Stimulated activated CD8-positive, alpha-beta memory T cell treated with anti-CD3 and anti-CD28 coated beads, Interleukin-7, amount 100 ng/mL, for 24 hours (primary cell): ENCODE measurements at regions not wholly inside any gene's neighbourhood (a gene's known extent, or its start where the extent isn't known, plus 50 kb on each side); places are given as distances from the start of the nearest gene placed in this dataset.
"Not testable (repeated sequence)": the region's sequence is repeated elsewhere in the genome, so short reads cannot be mapped to it uniquely, and the experiment has no call there.

Experiments used
- DNase-seq: peaks from one replicate; pipeline ENCODE4 v3.0.0-alpha.2; 2020; ENCODE audit warnings: low read depth

DNA sequence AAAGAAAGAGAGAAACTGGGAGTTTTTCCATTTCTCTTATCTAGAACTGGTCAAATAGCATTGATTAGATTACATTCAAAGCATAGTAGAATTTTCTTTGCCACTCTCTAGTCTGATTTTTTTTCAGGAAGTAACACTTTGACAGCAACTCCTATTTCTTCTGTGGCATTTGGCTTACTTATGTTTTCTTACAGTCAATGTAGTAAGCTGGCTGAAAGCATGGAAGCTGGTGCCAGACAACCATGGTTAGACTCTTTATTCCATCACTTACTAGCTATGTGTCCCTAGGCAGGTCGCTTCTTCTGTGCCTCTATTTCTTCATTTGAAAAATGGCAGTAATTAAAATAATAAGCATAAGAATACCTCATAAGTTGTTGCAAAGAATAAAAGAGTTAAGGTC lies 54.2 kb upstream of the OPRM1 start:
- no peak for DNase-seq

DNA sequence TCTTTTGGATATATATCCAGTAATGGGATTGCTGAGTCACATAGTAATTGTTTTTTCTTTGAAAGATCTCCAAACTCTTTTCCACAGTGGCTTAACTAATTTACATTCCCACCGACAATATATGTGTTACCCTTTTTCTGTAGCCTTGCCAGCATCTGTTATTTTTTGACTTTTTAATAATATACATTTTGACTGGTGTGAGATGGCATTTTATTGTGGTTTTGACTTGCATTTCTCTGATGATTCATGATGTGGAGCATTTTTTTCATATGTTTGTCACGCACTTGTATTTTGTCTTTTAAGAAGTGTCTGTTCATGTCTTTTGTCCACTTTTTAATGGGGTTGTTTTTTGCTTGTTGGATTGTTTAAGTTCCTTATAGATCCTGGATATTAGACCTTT lies 58.9 kb upstream of the OPRM1 start:
- no peak for DNase-seq

DNA sequence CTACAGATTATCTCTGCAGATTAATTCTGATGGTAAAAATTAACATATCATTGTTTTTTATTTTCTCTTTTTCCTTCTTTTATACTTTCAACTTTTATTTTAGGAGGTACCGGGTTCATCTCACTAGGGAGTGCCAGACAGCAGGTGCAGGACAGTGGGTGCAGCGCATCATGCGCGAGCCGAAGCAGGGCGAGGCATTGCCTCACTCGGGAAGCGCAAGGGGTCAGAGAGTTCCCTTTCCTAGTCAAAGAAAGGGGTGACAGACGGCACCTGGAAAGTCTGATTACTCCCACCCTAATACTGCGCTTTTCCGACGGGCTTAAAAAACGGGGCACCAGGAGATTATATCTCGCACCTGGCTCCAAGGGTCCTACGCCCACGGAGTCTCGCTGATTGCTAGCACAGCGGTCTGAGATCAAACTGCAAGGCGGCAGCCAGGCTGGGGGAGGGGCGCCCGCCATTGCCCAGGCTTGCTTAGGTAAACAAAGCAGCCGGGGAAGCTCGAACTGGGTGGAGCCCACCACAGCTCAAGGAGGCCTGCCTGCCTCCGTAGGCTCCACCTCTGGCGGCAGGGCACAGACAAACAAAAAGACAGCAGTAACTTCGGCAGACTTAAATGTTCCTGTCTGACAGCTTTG lies 60.0 kb upstream of the OPRM1 start:
- not testable (repeated sequence) for DNase-seq

DNA sequence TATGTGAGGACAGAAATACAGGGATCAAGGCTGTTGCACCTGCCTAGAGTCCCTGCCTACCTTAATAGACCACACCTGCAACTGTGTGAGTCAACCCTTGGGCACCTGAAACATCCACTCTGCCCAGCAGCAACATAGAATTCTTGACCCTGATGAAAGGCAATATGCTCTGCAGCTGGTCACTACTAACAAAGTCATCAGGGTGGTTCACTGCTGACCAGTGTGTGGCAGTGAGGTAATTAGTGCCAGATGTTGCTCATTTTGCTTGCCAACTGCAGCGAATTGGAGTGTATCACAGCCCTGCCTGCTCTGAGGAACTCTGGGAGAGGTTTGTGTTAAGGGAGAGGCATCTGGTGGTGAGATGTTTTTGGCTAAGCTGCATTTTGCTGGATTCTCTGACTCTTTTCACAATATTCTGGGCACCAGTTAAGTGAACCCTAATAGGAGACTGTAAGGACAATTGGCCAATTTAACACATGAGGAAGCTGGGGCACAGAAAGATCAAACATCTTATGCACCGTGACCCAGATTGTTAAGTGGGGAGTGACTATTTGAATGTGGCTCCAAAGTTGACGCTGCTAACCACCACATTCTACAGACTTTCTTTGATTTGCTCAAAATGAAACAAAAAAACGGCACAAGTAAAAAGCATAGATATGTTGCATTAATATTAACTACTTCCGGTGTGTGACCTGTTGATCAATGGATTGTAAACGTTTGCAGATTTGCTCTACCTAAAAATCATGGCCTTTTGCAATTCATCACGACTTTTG lies 61.9 kb upstream of the OPRM1 start:
- no peak for DNase-seq

DNA sequence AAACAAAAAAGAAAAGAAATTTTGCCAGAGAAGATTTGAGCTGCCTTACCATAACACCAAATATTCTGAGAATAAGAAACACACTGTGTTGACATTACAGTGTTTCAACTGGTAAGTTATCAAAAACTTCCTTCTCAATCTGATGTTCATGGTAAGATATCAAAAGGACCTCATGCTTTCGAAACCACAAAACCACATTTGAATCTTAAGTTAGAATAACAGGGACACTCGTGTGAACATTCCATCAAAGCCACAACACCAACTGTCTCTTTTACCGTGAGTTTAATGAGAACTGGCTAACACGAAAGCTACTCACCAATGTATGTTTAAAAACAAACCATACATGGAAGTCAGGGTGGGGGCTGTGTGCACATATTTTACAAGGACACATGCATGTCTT lies 73.0 kb upstream of the OPRM1 start:
- DNase-seq = no peak

DNA sequence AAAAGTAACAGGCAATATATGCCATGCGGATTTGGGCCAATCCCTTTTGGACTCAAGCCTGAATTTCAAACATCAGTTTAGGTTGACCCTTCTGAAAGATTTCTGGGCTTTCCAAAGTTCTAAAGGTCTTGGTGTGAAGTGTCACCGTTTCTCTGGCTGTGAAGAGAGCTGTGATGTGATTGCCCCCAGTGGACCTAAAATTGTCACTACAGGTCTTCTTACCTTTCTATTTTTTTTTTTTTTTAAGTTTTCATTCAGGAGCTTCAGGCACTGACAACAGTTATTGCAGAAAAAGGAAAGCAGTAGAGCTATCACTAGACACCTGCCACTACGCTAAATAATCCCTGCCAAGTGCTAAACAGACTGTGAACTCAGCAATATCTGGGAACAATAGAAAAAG lies 75.7 kb upstream of the OPRM1 start:
- no peak for DNase-seq

DNA sequence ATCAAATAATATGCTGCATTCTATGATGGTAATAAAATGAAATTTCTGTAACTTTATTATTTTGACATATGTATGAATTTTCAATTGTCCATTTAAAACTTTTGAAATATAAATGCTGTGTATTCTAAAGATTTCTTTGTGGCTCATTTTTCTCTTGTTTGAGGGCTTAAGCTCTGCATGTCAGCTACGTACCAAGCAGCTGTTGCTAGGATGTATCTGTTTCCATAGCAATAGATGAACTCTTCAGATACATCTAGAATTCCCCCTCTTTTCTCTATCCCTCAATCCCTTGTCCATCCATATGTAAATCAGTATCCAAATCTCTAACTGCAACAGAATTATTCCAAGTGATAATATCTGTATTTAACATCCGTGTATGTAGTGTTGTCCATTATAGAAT lies 76.5 kb upstream of the OPRM1 start:
- no peak for DNase-seq

DNA sequence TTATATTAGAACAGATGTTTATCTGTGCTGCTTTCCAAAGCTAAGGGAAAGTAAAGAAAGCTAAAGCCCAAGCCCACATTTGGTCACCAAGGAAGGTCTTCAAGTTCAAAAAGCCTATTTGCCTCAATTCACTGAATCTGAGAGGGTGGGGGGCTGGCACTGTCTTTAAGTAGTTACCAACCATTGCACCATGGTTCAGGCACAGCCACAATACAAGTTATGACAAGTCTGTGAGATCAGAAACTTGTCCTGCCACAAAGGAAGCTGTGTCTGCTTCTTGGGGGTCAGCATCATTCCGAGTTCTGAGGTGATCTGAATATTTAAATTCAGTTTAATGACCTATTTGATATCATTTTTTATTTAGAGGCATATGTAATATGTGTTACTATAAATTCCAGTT lies 78.3 kb upstream of the OPRM1 start:
- no peak for DNase-seq

DNA sequence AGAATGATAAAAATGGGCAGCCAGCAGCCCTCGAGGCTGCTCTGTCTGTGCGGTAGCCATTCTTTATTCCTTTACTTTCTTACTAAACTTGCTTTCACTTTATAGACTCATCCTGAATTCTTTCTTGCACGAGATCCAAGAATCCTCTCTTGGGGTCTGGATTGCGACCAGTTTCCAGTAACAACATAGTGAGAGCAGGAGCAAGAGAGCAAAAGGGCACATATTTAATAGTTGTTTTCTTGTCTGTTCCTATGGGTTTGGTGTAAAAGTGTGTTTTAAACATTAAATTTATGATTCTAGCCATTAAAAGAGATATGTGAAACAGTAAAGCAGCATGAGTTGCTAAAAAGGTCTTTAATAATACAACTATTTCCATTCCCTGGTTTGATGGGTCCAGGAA lies 78.8 kb upstream of the OPRM1 start:
- no peak for DNase-seq

DNA sequence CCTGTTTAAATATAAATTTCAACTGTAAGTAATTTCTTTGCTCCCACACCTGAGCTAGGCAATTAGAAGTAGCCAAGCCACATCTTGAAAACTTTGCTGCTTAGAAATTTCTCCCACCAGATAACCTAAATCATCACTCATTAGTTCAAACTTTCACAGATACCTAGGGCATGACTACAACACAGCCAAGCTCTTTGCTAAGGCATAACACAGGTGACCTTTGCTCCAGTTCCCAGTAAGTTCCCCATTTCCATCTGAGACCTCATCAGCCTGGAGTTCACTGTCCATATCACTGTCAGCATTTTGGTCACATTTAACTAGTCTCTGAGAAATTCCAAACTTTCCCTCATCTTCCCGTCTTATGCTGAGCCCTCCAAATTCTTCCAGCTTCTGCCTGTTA lies 79.8 kb upstream of the OPRM1 start:
- no peak for DNase-seq

DNA sequence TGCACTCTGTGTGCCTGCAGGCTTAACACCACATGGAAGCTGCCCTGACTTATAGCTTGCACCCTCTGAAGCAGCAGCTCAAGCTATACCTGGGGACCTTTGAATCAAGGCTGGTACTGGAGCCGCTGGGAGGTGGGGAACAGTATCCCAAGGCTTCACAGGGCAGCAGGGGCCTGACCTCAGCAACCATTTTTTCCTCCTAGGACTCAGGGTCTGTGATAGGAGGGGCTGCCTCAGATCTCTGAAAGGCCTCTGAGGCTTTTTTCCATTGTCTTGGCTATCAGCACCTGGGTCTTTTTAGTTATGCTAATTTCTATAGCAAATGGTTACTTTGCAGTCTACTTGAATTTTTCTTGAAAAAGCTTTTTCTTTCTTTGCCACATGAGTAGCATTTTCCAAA lies 80.2 kb upstream of the OPRM1 start:
- DNase-seq = no peak

DNA sequence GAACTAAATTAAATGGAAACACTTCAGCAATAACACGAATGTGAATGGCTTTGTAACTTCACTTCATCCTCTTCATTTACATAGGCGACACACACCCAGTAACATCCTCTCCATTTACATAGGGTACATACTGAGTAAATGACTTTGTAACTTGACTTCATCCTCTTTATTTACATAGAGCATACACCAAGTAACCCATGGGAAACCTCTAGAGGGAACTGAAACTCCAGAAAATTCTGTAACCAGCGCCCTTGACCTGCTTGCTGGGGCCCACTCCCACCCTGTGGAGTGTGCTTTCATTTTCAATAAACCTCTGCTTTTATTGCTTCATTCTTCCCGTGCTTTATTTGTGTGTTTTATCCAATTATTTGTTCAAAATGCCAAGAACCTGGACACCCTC lies 81.6 kb upstream of the OPRM1 start:
- no peak for DNase-seq

DNA sequence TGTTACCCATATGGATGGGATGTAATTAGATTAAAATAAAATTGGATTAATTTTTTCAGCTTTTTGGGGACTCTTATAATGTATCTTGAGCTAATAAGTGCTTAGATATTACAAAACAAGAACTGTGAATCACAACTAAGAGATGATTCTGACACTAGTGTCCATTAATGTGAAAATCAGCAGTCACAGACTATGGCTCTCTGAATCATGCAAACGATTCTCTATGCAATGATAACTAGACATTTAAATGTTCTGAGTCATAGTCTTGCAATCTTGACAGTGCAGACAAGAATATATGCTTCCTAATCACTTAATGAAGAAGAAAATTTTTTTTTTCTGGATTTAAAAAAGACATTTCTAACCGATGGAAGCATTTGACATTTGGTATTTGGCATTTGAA lies 82.2 kb upstream of the OPRM1 start:
- DNase-seq = no peak

DNA sequence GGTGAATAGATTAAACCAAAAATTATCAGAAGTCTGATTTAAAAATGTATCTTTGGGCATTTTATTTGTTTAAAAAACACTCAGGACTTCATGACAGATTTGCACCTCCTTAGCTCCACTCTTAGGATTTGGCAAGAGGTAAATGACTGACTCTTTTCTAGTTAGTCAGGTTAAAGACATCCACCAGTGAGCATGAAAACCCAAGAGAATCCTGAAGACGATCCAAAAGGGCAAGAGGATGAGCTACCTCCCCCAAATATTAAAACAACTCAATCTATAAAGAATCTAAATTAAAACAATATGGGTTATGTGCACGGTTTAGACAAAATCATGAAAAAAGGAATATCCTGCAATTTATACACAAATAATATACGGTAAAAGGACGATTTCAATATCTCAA lies 89.4 kb upstream of the OPRM1 start:
- no peak for DNase-seq

DNA sequence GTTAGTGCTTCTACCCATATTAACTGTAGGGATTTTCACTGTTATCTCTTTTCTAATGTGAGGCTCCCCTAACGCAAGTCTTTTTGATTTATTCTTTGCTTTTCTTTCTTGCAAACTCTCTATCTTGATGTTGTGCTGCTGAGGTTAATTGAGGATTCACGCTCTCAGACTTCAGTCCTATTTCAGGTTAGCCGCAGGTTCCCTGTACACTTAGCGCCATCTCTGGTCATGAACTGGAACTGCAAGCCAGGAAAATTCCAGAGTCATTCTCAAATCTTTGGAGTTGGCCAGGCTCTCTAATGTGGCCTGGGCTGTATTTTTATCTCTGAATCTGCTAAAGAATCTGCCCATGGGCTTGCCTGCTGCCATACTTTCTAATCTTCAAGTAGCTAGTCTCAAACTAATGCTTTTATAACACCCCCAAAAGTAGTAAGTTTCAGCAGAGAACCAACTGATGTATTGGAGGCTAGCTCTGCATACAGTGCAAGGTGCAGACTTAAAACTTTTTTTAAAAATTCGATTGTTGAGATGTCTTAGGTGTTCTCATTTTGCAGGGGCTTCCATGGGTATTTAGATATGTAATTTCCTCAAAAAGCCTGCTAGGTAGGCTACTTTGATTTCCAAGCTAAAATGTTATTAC lies 91.1 kb upstream of the OPRM1 start:
- DNase-seq = no peak

DNA sequence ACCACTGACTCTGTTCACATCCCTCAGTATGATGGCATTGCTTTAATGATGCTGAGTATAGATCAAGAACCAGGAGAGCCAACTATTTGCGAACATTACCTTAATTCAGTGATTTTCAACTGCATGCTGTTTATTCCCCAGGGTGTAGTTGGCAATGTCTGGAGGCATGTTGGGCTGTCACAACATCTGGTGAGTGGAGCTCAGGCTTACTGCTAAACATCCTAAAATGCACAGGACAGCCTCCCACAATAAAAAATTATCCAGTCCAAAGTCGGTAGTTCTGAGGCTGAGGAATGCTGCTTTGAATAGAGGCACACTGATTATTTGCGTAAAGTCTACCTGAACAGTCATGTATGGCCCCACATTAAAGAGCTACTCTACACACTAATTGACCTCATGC lies 94.8 kb upstream of the OPRM1 start:
- no peak for DNase-seq

DNA sequence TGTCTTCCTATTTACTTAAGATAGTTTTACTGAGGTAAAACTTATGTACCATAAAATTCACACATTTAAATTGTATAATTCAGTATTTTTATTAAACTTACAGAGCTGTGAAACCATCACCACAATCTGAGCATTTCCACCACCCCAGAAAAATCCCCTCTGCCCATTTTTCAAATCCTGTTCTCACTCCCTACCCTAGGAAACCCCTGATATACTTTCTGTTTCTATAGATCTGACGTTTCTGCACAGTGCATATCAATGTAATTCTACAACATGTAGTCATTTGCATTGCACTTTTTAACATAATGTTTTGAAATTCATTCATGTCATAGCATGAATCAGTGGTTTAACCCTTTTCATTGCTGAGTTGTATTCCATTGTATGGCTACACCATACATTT lies 96.7 kb upstream of the OPRM1 start:
- DNase-seq = no peak

DNA sequence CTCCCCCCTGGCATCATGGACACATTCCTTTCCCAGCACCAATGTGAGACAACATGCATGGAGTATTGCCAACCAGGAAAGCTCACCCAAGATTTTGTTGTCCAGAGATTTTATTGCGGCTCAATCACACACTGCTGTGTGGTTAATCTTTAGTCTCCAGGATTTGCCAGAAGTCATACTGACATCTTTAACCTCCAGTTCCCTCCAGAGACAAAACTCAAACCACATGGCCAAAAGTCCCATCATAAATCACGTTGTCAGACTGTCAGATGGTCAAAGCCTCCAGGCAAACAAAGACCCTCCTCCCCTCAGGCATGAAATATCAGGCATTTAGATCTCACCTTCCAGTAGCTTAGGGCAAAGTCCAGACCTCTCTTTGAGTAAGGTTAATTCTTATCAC lies 97.3 kb upstream of the OPRM1 start:
- no peak for DNase-seq

DNA sequence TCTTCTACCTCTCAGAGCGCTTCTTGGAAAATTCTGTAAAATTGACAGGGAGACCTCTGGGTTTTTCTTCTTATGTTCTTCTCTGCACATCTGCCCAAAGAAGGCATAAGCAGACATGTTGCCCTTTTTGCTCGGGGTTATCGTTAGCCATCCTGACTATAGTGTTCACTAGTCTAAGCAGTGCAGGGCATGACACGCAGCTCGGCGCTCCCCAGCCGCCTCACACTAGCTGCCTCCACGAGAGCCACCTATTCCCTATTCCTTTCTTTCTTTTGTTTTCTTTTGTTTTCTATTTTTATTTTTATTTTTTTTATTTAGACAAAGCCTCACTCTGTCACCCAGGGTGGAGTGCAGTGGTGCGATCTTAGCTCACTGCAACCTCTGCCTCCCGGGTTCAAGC lies 100.2 kb upstream of the OPRM1 start:
- DNase-seq = no peak

DNA sequence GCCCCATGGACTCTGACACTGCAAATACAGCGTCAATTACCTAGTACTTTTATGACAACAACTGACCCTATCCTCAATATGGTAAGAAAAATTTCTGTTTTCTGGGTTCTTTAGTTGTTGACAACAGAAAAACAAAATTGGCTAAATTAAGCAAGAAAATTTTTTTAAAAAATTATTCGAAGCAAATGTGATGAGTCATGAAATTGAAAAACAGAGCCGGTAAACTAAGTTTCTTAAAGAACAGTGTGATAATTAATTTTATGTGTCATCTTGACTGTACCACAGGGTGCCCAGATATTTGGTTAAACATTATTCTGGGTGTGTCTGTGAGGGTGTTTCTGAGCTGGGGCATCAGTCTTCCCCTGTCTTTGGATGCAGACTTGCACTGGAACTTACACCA lies 107.6 kb upstream of the OPRM1 start:
- DNase-seq = no peak

DNA sequence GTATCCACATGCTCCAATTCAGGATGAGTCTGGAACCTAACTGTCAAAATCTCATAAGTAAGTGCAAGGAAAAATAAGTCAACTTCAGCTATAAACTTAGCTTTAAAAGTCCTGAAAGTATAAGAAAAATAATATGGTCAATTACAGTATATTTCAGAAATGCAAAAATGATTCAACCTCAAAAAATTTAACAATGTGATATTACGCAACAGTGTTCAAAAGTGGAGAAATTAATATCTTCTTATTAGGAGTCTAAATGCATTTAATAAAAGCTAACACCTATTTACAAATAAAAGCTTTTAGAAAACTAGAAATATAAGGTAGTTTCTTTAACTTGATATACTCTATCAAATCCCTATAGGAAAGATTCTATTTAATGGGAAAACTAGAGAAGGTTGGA lies 111.2 kb upstream of the OPRM1 start:
- no peak for DNase-seq

DNA sequence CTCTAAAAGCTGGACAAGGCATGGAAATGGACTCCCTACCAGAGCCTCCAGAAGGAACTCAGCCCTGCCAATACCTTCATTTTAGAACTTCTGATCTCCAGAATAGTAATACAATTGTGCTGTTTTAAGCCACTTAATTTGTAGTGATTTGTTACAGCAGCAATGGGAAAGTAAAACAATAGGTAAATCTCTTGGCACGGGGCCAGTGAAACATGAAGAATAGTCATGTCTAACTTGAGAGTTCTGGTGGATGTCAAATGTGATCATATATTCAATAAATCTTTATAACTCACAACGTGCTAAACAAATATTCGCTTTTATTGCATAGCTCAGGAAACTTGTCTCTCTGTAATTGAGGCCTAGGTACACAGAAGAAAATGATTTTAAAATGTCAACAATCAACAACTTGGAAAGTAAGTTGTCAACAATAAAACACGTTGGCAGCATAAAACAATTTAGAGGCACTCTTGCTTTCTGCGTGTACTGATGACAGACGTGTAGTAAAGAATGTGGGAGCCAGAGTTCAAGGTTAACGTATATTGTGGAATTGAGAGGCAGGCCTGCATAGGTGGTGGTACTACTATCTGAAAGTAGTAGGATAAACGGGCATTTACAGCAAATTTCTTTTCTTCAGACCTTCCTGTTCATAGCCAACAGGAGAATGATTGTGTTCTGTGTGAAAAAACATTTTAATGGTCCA lies 140.5 kb upstream of the OPRM1 start:
- no peak for DNase-seq

DNA sequence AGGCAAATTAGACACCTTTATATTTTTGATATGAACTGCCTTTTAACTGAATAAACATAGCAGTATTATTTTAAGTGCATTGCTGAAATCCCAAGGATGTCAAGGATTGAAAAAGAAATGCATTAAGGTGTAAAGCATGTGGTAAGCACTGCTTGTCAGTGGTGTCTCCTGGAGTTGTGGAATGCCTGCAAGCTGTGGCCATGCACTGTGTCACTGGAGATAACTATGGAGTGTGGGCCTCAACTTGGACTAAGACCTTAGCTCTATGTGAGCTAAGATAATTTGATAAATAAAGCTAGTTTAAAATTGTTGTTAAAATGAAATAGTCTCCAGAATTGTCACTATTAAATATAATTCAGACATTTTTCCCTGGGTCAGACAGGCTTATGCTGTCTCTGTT lies 156.6 kb upstream of the OPRM1 start:
- no peak for DNase-seq
